ENCODE measurements at regions not wholly inside any gene's neighbourhood (a gene's known extent, or its start where the extent isn't known, plus 50 kb on each side); places are given as distances from the start of the nearest gene placed in this dataset.

DNA sequence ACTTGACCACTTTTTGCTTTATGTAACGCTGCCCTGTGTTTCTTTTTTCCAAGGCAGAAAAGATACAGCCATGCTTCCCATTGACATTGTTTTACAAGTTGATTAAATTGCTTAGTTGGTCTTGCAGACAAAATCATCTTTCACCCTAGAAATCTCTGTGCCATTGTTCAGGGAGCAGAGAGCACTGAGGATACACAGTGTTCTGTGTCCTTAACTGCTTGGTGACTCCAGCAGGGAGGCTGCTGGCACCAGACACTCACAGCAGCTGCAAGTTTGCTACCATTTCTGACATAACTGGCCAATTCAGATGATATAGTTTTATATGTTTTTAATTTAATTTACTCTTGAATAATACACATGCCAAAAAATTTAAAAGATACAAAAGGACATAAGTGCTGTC lies 118.7 kb downstream of the RGS2 start:
- BruUV-seq (replicated peaks) = no TSS peak
- H3K9me3 ChIP-seq (replicated peaks; ENCODE audit: control insufficient read depth, insufficient read depth, low read depth, low read length) = no peaks in the 10 kb centered on the region
- ChIA-PET POLR2A (no interaction called here), CTCF (ENCODE audit: low intra/inter-chr PET ratio) (no interaction called here)
- no peaks in the 10 kb centered on the region for H3K36me3 ChIP-seq (ENCODE audit: control insufficient read depth, insufficient read depth, low read length)
- no peaks in the 10 kb centered on the region for H3K4me1 ChIP-seq (replicated peaks in 1 of 2; ENCODE audit: control insufficient read depth in 2 of 2, insufficient read depth in 2 of 2, low read length in 2 of 2)
- FAIRE-seq (no peak), ATAC-seq (no peak), DNase-seq (ENCODE audit: extremely low read depth in 1 of 4, low spot score in 3 of 4) (no peak)
- in situ Hi-C loops (cut with MboI) (no loop called here), intact Hi-C loops (cut with micrococcal nuclease) (no loop called here)
- H3K9ac ChIP-seq (ENCODE audit: insufficient read depth in 1 of 2, low read depth in 2 of 2, low read length in 2 of 2) = no peak overlapping the region
- H3K4me2 ChIP-seq (ENCODE audit: insufficient read depth, low read length) = no peak overlapping the region
- H3K27me3 ChIP-seq (ENCODE audit: control insufficient read depth in 2 of 2, insufficient read depth in 2 of 2, low read length in 2 of 2) = no peaks in the 10 kb centered on the region; a peak in 2 of 5 replicates
- 0% methylated on average over 1 of the region's 1 CpG for WGBS (ENCODE audit: insufficient coverage, low coverage, missing lambda C conversion rate)
- H3K27ac ChIP-seq (ENCODE audit: extremely low read depth, low read depth, low read length) = no peak overlapping the region
- no peak overlapping the region for H3K4me3 ChIP-seq
- no peak overlapping the region for H2AFZ ChIP-seq (ENCODE audit: low read depth, low read length)
- H3K9me1 ChIP-seq (ENCODE audit: control insufficient read depth, insufficient read depth, low read length) = no peaks in the 10 kb centered on the region
- H4K20me1 ChIP-seq (replicated peaks; ENCODE audit: control insufficient read depth, insufficient read depth, low read length) = no peaks in the 10 kb centered on the region
- no peaks in the 10 kb centered on the region for H3K79me2 ChIP-seq (ENCODE audit: control insufficient read depth, insufficient read depth, low read length)
- TF ChIP-seq ZNF785 (CRISPR knock-in tag; IDR thresholded peaks at IDR 0.05) (no peak), ASH1L (IDR thresholded peaks at IDR 0.05; ENCODE audit: borderline replicate concordance, low read depth, partially characterized antibody) (no peak), SREBF2 (CRISPR knock-in tag; IDR thresholded peaks at IDR 0.05) (no peak), CBX8 (IDR thresholded peaks at IDR 0.05; ENCODE audit: borderline replicate concordance, extremely low read depth, low read depth, low read length, poor library complexity, severe bottlenecking) (no peak), ERF (CRISPR knock-in tag; IDR thresholded peaks at IDR 0.05) (no peak), EWSR1 (IDR thresholded peaks at IDR 0.05; ENCODE audit: borderline replicate concordance, low read depth, partially characterized antibody) (no peak), FIP1L1 (IDR thresholded peaks at IDR 0.05; ENCODE audit: low read depth, low read length, poor library complexity, severe bottlenecking) (no peak), ZNF282 (CRISPR knock-in tag; IDR thresholded peaks at IDR 0.05) (no peak), PPARD (CRISPR knock-in tag; IDR thresholded peaks at IDR 0.05) (no peak), ZNF143 (CRISPR knock-in tag; IDR thresholded peaks at IDR 0.05) (no peak), FOXA1 (IDR thresholded peaks at IDR 0.05; ENCODE audit: borderline replicate concordance) (no peak), MECOM (CRISPR knock-in tag; IDR thresholded peaks at IDR 0.05) (no peak), THRAP3 (IDR thresholded peaks at IDR 0.05; ENCODE audit: borderline replicate concordance) (no peak)

Data from K562 (cell line).